ENCODE measurements at regions not wholly inside any gene's neighbourhood (a gene's known extent, or its start where the extent isn't known, plus 50 kb on each side); places are given as distances from the start of the nearest gene placed in this dataset.
A peak's percentile ranks its signal among the peaks of the same experiment; 100 is the strongest.

DNA sequence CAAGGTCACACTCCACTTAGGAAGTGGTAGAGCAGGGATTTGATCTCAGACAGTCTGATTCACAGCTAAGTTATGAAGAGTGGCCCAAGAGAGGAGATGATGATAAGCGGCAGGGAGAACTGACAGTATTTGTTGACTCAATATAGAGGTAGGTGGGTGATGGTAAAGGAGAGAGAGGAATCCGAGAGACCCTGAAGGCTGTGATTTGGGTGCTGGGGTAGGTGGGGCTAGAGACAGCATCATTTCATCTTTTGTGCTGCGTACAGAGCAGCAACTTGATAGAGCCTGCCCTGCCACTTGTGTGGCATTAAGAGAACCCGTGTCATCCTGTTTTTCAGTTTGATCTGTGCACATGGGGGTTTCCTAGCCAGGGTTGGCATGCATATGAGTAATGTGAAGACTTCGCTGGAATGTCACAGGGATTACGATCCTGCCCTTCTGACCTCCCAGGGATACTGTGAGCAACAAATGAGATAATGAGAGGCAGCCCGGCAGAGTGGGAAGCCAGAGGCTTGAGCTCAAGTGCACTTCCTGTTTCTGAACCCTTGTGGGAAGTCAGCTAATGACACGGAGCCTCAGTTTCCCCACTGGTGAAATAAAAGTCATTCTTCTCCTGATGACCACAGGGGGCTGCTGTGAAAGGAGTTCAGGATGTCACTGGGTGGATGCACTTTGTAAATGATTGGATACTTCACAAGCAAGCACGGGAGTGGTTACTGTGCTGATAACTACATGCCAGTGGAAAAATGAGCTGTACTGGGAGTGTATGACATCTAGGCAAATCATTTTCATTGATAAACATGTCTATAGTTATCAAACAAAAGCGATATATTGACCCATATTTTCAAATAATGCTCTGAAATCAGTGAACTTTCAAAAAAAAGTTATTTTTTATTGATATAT lies 59.5 kb upstream of the IGF1 start:
- Histone ChIP-seq H3K27ac (peak overlapping the region; percentile 82), H3K36me3 (replicated peaks) (no peaks in the 10 kb centered on the region), H3K4me3 (ENCODE audit: low read depth, low read length) (no peak overlapping the region), H3K27me3 (replicated peaks) (no peaks in the 10 kb centered on the region)
- in situ Hi-C loops (cut with HindIII; ENCODE audit: low pct_ligation_motif_present, low sequenced_read_pairs), result no loop called here
- TF ChIP-seq, protein P1, sequence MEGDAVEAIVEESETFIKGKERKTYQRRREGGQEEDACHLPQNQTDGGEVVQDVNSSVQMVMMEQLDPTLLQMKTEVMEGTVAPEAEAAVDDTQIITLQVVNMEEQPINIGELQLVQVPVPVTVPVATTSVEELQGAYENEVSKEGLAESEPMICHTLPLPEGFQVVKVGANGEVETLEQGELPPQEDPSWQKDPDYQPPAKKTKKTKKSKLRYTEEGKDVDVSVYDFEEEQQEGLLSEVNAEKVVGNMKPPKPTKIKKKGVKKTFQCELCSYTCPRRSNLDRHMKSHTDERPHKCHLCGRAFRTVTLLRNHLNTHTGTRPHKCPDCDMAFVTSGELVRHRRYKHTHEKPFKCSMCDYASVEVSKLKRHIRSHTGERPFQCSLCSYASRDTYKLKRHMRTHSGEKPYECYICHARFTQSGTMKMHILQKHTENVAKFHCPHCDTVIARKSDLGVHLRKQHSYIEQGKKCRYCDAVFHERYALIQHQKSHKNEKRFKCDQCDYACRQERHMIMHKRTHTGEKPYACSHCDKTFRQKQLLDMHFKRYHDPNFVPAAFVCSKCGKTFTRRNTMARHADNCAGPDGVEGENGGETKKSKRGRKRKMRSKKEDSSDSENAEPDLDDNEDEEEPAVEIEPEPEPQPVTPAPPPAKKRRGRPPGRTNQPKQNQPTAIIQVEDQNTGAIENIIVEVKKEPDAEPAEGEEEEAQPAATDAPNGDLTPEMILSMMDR (IDR thresholded peaks at IDR 0.05; ENCODE audit: low read depth, low read length, missing control alignments), result no peak
- peak; percentile 90 for DNase-seq

DNA sequence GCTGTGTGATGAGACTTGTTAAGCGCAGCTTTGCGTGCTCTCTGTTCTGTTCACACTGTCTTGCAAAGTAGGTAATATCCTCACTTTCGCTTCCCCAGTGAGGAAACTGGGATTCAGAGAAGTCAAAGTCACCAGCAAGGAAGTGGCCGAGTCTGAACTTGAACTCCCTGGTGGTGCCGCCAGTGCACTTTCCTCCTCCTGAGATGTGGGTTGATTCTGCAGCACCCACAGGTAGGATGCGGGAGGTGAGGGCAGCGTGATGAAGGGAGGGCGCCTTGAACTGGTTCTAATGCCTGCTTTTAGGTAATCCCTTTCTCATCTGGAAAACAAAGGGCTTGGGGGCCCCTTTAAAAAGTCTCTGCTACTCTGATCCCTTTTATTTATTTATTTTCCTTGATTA lies 54.9 kb upstream of the IGF1 start:
- Histone ChIP-seq H3K4me3 (ENCODE audit: low read depth, low read length) (no peak overlapping the region), H3K27ac (no peak overlapping the region), H3K36me3 (replicated peaks) (no peaks in the 10 kb centered on the region), H3K27me3 (replicated peaks) (no peaks in the 10 kb centered on the region)
- no peak for DNase-seq
- TF ChIP-seq, protein P1 (IDR thresholded peaks at IDR 0.05; ENCODE audit: low read depth, low read length, missing control alignments), result no peak
- in situ Hi-C loops (cut with HindIII; ENCODE audit: low pct_ligation_motif_present, low sequenced_read_pairs), result no loop called here

DNA sequence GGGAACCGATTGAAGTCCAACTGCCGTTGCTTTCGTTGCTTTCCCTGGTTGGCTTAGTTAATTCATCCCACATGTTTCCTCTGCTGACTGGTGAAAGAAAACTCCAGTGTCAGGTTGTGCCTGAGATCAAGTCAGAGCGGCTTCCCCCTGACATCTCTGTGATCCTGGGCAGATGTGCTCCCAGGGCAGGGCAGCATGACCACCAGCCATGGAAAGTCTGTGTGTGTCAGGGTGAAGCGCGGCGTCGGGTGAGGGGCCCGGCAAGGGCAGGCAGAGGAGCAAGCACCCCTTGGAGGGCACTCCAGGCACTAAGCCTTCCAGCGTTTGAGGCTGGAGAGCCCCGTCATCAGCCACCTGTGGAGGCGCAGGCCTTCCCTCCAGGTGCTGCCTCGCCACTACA lies 54.5 kb upstream of the IGF1 start:
- TF ChIP-seq, protein P1 (IDR thresholded peaks at IDR 0.05; ENCODE audit: low read depth, low read length, missing control alignments), result no peak
- Histone ChIP-seq H3K27me3 (replicated peaks) (no peaks in the 10 kb centered on the region), H3K27ac (no peak overlapping the region), H3K4me3 (ENCODE audit: low read depth, low read length) (no peak overlapping the region), H3K36me3 (replicated peaks) (no peaks in the 10 kb centered on the region)
- no peak for DNase-seq
- in situ Hi-C loops (cut with HindIII; ENCODE audit: low pct_ligation_motif_present, low sequenced_read_pairs), result no loop called here

DNA sequence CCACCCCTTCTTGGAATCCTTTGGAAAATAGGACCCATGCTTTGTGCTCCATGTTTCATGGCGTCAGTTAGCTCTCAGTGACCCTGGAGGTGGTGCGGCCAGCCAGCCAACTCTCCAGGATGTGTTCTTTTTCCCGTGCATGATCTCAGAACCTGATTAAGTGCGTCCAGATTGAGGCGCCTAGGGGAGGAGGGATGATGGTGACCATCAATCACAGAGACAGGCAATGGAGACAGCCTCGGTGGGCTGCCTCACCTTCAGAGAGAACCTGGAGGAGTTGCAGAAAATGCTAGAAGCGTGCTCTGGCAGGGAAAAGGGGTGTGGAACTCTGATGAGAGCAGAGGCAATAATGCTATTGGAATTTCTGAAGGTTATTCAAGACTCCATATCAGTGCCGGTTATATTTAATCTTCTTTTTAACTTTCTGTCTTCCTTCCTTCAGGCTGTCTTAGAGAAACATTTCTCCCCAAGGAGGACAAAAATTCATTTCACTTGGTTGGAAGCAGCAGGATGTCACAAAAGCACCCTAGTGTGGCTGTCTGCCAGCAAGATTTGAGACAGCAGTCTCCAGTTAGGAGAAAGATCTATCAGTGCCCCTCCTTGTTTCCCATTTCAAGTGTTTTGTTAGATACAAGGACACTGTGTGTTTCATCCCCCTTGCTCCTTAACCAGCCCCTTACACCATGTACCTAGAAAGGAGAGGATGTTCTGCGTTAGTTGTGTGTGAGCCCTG lies 53.3 kb upstream of the IGF1 start:
- DNase-seq, result no peak
- H3K36me3 ChIP-seq (replicated peaks), result no peaks in the 10 kb centered on the region
- no peak overlapping the region for H3K4me3 ChIP-seq (ENCODE audit: low read depth, low read length)
- in situ Hi-C loops (cut with HindIII; ENCODE audit: low pct_ligation_motif_present, low sequenced_read_pairs), result no loop called here
- H3K27ac ChIP-seq, result no peak overlapping the region
- TF ChIP-seq, protein P1 (IDR thresholded peaks at IDR 0.05; ENCODE audit: low read depth, low read length, missing control alignments), result no peak
- H3K27me3 ChIP-seq (replicated peaks), result no peaks in the 10 kb centered on the region

All from brain microvascular endothelial cell (primary cell).